CD4-positive, alpha-beta T cell (primary cell): ENCODE measurements at regions not wholly inside any gene's neighbourhood (a gene's known extent, or its start where the extent isn't known, plus 50 kb on each side); places are given as distances from the start of the nearest gene placed in this dataset.
"Not testable (repeated sequence)": the region's sequence is repeated elsewhere in the genome, so short reads cannot be mapped to it uniquely, and the experiment has no call there.

Experiments used
- ATAC-seq: fragments of 200-7000 bp; cut with Tn5 transposase; one replicate; pipeline ENCODE4 v1.10.0; 2022; ENCODE audit warnings: mild to moderate bottlenecking; ENCODE audit not compliant: poor library complexity
- CTCF ChIA-PET: fragments of 350-600 bp; sonication (Branson Sonifier 250); formaldehyde crosslinking; loops from one replicate; lab custom pipeline; 2021; ENCODE audit warnings: antibody characterized with exemption, inconsistent platforms; lab: Charles Lee
- POLR2A ChIA-PET: fragments of 350-600 bp; sonication (Branson Sonifier 250); formaldehyde crosslinking; loops from one replicate; lab custom pipeline; 2021; ENCODE audit warnings: antibody characterized with exemption, inconsistent platforms; lab: Charles Lee
- DNase-seq, 14 experiments: peaks; one replicate each; pipeline ENCODE4 v3.0.0-alpha.2; 2013 to 2020; ENCODE audit warnings: mixed read lengths in 2 of 14
- H3K27ac ChIP-seq, 2 donors: one replicate each; pipeline versions ENCODE4 v1.5.1 to v1.7.0; 2013; ENCODE audit warnings: low read length in 2 of 2, low read depth in 1 of 2, mild to moderate bottlenecking in 1 of 2
- H3K27me3 ChIP-seq, 2 experiments: 1 replicate in 1 of 2; 2 replicates in 1 of 2; pipeline versions ENCODE4 v1.6.1 to v1.7.0; 2013; ENCODE audit warnings: low read length in 2 of 2, control low read depth in 1 of 2, mild to moderate bottlenecking in 1 of 2, moderate library complexity in 1 of 2; ENCODE audit not compliant: insufficient read depth in 2 of 2, control insufficient read depth in 1 of 2
- H3K36me3 ChIP-seq: one replicate; pipeline ENCODE4 v1.6.1; 2013; ENCODE audit warnings: low read length, control low read depth; ENCODE audit not compliant: insufficient read depth
- H3K4me1 ChIP-seq: one replicate; pipeline ENCODE4 v1.6.1; 2013; ENCODE audit warnings: low read length, control low read depth; ENCODE audit not compliant: insufficient read depth
- H3K4me3 ChIP-seq: one replicate; pipeline ENCODE4 v1.5.1; 2013; ENCODE audit warnings: mild to moderate bottlenecking, low read length, moderate library complexity
- H3K9me3 ChIP-seq, 2 experiments: 1 replicate in 1 of 2; 2 replicates in 1 of 2; pipeline versions ENCODE4 v1.6.1 to v1.7.0; 2013; ENCODE audit warnings: low read length in 2 of 2, mild to moderate bottlenecking in 2 of 2, control low read depth in 1 of 2, moderate library complexity in 1 of 2; ENCODE audit not compliant: control insufficient read depth in 1 of 2, insufficient read depth in 1 of 2
- H3K27ac Mint-ChIP-seq: one replicate; pipeline ENCODE4 v1.8.0; 2020; ENCODE audit warnings: mixed read lengths
- H3K27me3 Mint-ChIP-seq: one replicate; pipeline ENCODE4 v1.8.0; 2021; ENCODE audit warnings: mixed read lengths
- H3K36me3 Mint-ChIP-seq: one replicate; pipeline ENCODE4 v1.8.0; 2021; ENCODE audit warnings: low read depth, mixed read lengths
- H3K4me1 Mint-ChIP-seq: one replicate; pipeline ENCODE4 v1.8.0; 2021; ENCODE audit warnings: low read depth, mixed read lengths
- H3K4me3 Mint-ChIP-seq: one replicate; pipeline ENCODE4 v1.8.0; 2020; ENCODE audit warnings: mild to moderate bottlenecking, mixed read lengths
- H3K9me3 Mint-ChIP-seq: one replicate; pipeline ENCODE4 v1.8.0; 2020; ENCODE audit warnings: mixed read lengths
- intact Hi-C, 2 experiments: fragments of 100-400 bp; cut with DNase I in 1 of 2; cut with micrococcal nuclease in 1 of 2; formaldehyde crosslinking; loops; one replicate each; pipeline versions ENCODE4 v1.15.1 to v1.9.0; 2023 to 2025; cut with DNase I, micrococcal nuclease
- TF ChIP-seq, protein P1 (sequence below): fragments of 200-600 bp; IDR thresholded peaks from one replicate; pipeline ENCODE4 v1.8.0; 2022; ENCODE audit warnings: antibody characterized with exemption, mild to moderate bottlenecking

DNA sequence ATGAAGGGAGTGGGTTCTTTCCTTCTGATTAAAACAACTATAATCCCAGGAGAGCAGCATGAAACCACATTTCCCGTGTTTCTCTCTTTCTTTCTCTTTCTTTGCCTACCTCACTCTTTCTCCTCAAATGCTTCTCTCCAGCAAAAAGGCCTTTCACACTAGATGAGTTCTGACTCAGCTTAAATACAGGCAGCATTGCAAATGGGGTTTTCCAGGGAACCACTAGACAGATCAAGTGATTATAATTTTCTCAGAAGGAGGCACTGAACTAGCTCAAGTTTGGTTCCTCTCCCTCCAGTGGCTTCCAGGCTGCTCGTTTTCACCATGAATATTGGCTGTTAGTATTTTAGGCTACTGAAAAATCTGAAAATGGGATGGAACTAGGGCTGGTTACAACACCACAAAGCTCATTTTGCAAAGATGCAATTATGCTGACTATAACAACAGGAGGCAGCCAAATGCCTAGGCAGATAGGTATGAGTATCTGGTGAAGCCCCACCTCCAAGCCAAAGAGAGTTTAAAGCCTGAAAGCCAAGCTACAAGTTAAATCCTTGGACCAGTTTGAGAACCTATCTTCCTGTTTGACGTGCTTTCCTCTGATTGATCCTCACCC lies 260.0 kb downstream of the MMUT start:
- Mint-ChIP-seq H3K27ac (no peak overlapping the region), H3K4me3 (no peak overlapping the region), H3K9me3 (peaks cover 4% of the 10 kb centered on the region), H3K4me1 (no peaks in the 10 kb centered on the region), H3K27me3 (no peaks in the 10 kb centered on the region), H3K36me3 (no peaks in the 10 kb centered on the region)
- DNase-seq (no peak), ATAC-seq (no peak)
- Histone ChIP-seq H3K36me3 (no peaks in the 10 kb centered on the region), H3K27me3 (no peaks in the 10 kb centered on the region), H3K9me3 (peaks cover 0 to 7% of the 10 kb centered on the region in 2 experiments), H3K4me3 (no peak overlapping the region), H3K4me1 (no peaks in the 10 kb centered on the region), H3K27ac (no peak overlapping the region)
- TF ChIP-seq, protein P1, sequence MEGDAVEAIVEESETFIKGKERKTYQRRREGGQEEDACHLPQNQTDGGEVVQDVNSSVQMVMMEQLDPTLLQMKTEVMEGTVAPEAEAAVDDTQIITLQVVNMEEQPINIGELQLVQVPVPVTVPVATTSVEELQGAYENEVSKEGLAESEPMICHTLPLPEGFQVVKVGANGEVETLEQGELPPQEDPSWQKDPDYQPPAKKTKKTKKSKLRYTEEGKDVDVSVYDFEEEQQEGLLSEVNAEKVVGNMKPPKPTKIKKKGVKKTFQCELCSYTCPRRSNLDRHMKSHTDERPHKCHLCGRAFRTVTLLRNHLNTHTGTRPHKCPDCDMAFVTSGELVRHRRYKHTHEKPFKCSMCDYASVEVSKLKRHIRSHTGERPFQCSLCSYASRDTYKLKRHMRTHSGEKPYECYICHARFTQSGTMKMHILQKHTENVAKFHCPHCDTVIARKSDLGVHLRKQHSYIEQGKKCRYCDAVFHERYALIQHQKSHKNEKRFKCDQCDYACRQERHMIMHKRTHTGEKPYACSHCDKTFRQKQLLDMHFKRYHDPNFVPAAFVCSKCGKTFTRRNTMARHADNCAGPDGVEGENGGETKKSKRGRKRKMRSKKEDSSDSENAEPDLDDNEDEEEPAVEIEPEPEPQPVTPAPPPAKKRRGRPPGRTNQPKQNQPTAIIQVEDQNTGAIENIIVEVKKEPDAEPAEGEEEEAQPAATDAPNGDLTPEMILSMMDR, result no peak
- ChIA-PET CTCF (no interaction called here), POLR2A (no interaction called here)
- intact Hi-C loops, result no loop called here

DNA sequence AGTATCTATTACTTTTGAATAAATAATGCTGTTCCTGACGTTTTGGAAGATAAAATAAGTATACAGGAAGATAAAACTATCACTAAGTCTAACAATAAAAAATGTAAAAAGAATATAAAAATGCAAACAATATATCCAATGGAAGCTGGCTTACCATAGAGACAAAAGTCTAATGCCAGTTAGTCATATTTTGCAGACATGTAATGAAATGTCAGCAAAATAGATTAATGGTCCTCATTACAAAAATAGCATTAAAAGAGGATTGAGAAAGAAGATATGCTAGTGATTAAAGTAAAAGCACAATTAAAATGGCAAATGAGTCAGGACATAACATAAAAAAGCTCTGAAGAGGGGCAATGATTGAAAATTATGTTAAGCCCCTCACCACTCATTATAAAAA lies 265.0 kb downstream of the MMUT start:
- Mint-ChIP-seq H3K36me3 (no peaks in the 10 kb centered on the region), H3K27me3 (no peaks in the 10 kb centered on the region), H3K9me3 (peaks cover 4% of the 10 kb centered on the region), H3K4me1 (no peaks in the 10 kb centered on the region), H3K4me3 (no peak overlapping the region), H3K27ac (no peak overlapping the region)
- Histone ChIP-seq H3K4me1 (no peaks in the 10 kb centered on the region), H3K9me3 (no peaks in the 10 kb centered on the region), H3K4me3 (no peak overlapping the region), H3K36me3 (no peaks in the 10 kb centered on the region), H3K27me3 (no peaks in the 10 kb centered on the region), H3K27ac (no peak overlapping the region)
- intact Hi-C loops, result no loop called here
- POLR2A ChIA-PET, result no interaction called here
- DNase-seq, result no peak
- CTCF ChIA-PET, result no interaction called here
- no peak for ATAC-seq
- TF ChIP-seq, protein P1, result no peak

DNA sequence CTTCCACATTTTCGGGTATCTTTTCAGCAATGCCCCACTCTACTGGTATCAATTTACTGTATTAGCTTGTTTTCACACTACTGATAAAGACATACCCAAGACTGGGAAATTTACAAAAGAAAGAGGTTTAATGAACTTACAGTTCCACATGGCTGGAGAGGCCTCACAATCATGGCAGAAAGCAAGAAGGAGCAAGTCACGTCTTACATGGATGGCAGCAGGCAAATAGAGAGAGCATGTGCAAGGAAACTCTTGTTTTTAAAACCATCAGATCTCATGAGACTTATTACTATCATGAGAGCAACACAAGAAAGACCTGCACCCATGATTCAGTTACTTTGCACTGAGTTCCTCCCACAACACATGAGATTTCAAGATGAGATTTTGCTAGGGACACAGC lies 300.7 kb downstream of the MMUT start:
- H3K27me3 ChIP-seq, H3K9me3 Mint-ChIP-seq, POLR2A ChIA-PET, CTCF ChIA-PET, H3K4me1 ChIP-seq, ATAC-seq, H3K27ac ChIP-seq, H3K4me1 Mint-ChIP-seq, H3K27ac Mint-ChIP-seq, H3K36me3 ChIP-seq, H3K4me3 Mint-ChIP-seq, intact Hi-C loops, H3K27me3 Mint-ChIP-seq, DNase-seq, H3K36me3 Mint-ChIP-seq, H3K4me3 ChIP-seq: not testable (repeated sequence)
- H3K9me3 ChIP-seq, result peaks cover 9 to 10% of the 10 kb centered on the region in 2 experiments

DNA sequence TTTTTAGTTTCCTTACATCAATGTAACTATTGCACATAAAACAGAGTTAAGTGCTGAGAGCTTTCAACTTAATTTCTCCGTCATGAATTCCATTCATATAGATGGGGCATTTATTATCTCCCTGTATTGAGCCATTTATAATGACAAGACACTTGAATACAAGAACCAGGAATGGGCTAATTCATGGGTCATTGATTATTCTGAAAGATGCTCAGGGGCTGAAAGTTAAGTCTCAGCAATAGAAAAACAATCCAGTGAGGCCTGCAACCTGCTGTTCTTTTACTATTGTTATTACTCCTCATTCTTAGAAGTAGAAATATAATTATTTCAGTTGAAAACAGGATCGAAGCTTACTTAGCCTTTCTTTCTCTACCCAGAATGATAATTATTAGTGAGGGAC lies 307.7 kb downstream of the MMUT start:
- ATAC-seq (no peak), DNase-seq (no peak)
- H3K9me3 Mint-ChIP-seq, result peaks cover 12% of the 10 kb centered on the region
- no peaks in the 10 kb centered on the region for H3K4me1 Mint-ChIP-seq
- TF ChIP-seq, protein P1, result no peak
- H3K27ac Mint-ChIP-seq, result no peak overlapping the region
- Histone ChIP-seq H3K9me3 (peaks cover 0 to 9% of the 10 kb centered on the region in 2 experiments), H3K4me1 (no peaks in the 10 kb centered on the region), H3K27ac (no peak overlapping the region), H3K27me3 (no peaks in the 10 kb centered on the region), H3K36me3 (no peaks in the 10 kb centered on the region), H3K4me3 (no peak overlapping the region)
- no peak overlapping the region for H3K4me3 Mint-ChIP-seq
- intact Hi-C loops, result no loop called here
- POLR2A ChIA-PET, result no interaction called here
- no peaks in the 10 kb centered on the region for H3K27me3 Mint-ChIP-seq
- H3K36me3 Mint-ChIP-seq, result no peaks in the 10 kb centered on the region
- CTCF ChIA-PET, result no interaction called here
